Prostate gland (tissue), 2 donors: ENCODE measurements at regions not wholly inside any gene's neighbourhood (a gene's known extent, or its start where the extent isn't known, plus 50 kb on each side); places are given as distances from the start of the nearest gene placed in this dataset.

Source experiments
- DNase-seq: peaks from one replicate; pipeline ENCODE4 v3.0.0-alpha.2; 2019; ENCODE audit warnings: low spot score
- H3K27ac ChIP-seq, 2 donors: fragments of 200-600 bp; sonication (generic); 2 replicates each; pipeline ENCODE4 v1.5.1; 2017 to 2019
- H3K27me3 ChIP-seq: fragments of 200-600 bp; sonication (generic); replicated peaks from 2 replicates; pipeline ENCODE4 v1.5.1; 2019; ENCODE audit not compliant: insufficient read depth
- H3K36me3 ChIP-seq, 2 donors: fragments of 200-600 bp; sonication (generic); 1 replicate in 1 of 2; 2 replicates in 1 of 2; pipeline versions ENCODE4 v1.5.1 to v1.8.1; 2017 to 2019
- H3K4me1 ChIP-seq: fragments of 200-600 bp; sonication (generic); replicated peaks from 2 replicates; pipeline ENCODE4 v1.5.1; 2019
- H3K4me3 ChIP-seq, 2 donors: fragments of 200-600 bp; sonication (generic); 2 replicates each; pipeline ENCODE4 v1.5.1; 2017 to 2019
- H3K9me3 ChIP-seq: fragments of 200-600 bp; sonication (generic); 2 replicates; pipeline ENCODE4 v1.5.1; 2017
- CTCF ChIP-seq, 4 experiments: fragments of 200-600 bp in 2 of 4; fragments of 450-650 bp in 2 of 4; sonication (generic) in 2 of 4; IDR thresholded peaks; 1 replicate in 3 of 4; 2 replicates in 1 of 4; pipeline ENCODE4 v1.5.1; 2016 to 2019; ENCODE audit warnings: antibody characterized with exemption in 4 of 4, mild to moderate bottlenecking in 2 of 4, moderate library complexity in 2 of 4
- POLR2A ChIP-seq: fragments of 450-650 bp; IDR thresholded peaks from one replicate; pipeline ENCODE4 v1.6.1; 2016; ENCODE audit warnings: antibody characterized with exemption, mild to moderate bottlenecking
- POLR2AphosphoS5 ChIP-seq: sonication (generic); formaldehyde crosslinking; IDR thresholded peaks from one replicate; pipeline ENCODE4 v1.6.1; 2017; ENCODE audit warnings: antibody characterized with exemption
- WGBS: methylation state at CpG from one replicate; pipeline ENCODE4 v1.1.5; 2018; 5-methylcytosine and 5-hydroxymethylcytosine counted together
- intact Hi-C: fragments of 100-400 bp; cut with DNase I; formaldehyde crosslinking; loops from one replicate; pipeline ENCODE4 v1.14.2; 2022

- intact Hi-C loops = no loop called here
- Histone ChIP-seq H3K4me1 (no peaks in the 10 kb centered on the region), H3K9me3 (no peaks in the 10 kb centered on the region), H3K27me3 (no peaks in the 10 kb centered on the region), H3K27ac (no peak overlapping the region), H3K4me3 (no peak overlapping the region), H3K36me3 (no peaks in the 10 kb centered on the region)
- WGBS = 94% methylated on average over 6 of the region's 6 CpGs
- TF ChIP-seq POLR2AphosphoS5 (no peak), CTCF (IDR thresholded peaks at IDR 0.05) (no peak), POLR2A (no peak)
- DNase-seq = no peak
Observed at GRCh38 chr13:34148359-34148758, 330.4 kb downstream of the RFC3 start.

- Histone ChIP-seq H3K27ac (no peak overlapping the region), H3K4me1 (no peaks in the 10 kb centered on the region), H3K27me3 (no peaks in the 10 kb centered on the region), H3K4me3 (no peak overlapping the region), H3K9me3 (no peaks in the 10 kb centered on the region), H3K36me3 (no peaks in the 10 kb centered on the region)
- no peak for DNase-seq
- TF ChIP-seq POLR2A (no peak), POLR2AphosphoS5 (peak; percentile 46)
- intact Hi-C loops = no loop called here
- WGBS = 54% methylated on average over 1 of the region's 1 CpG
Observed at GRCh38 chr13:34151885-34152284, 333.9 kb downstream of the RFC3 start.

- H3K27me3 ChIP-seq = no peaks in the 10 kb centered on the region
- no peak for DNase-seq
- no peak overlapping the region for H3K27ac ChIP-seq
- intact Hi-C loops = no loop called here
- H3K4me1 ChIP-seq = no peaks in the 10 kb centered on the region
- H3K4me3 ChIP-seq = no peak overlapping the region
- WGBS = 87% methylated on average over 4 of the region's 4 CpGs
- no peaks in the 10 kb centered on the region for H3K9me3 ChIP-seq
- TF ChIP-seq POLR2AphosphoS5 (no peak), CTCF (IDR thresholded peaks at IDR 0.05) (no peak), POLR2A (no peak)
- H3K36me3 ChIP-seq = no peaks in the 10 kb centered on the region
Observed at GRCh38 chr13:34152409-34152808, 334.5 kb downstream of the RFC3 start.

- Histone ChIP-seq H3K4me3 (no peak overlapping the region), H3K27me3 (no peaks in the 10 kb centered on the region), H3K27ac (no peak overlapping the region), H3K9me3 (no peaks in the 10 kb centered on the region), H3K36me3 (no peaks in the 10 kb centered on the region), H3K4me1 (no peaks in the 10 kb centered on the region)
- intact Hi-C loops = no loop called here
- TF ChIP-seq POLR2AphosphoS5 (no peak), CTCF (IDR thresholded peaks at IDR 0.05) (no peak), POLR2A (no peak)
- no peak for DNase-seq
Observed at GRCh38 chr13:34152996-34153395, 335.0 kb downstream of the RFC3 start.

GRCh38 chr13:34153428-34154180 lies 335.7 kb downstream of the RFC3 start:
- intact Hi-C loops = no loop called here
- WGBS = 52% methylated on average over 12 of the region's 12 CpGs
- no peak for DNase-seq
- H3K27me3 ChIP-seq = no peaks in the 10 kb centered on the region
- no peak overlapping the region for H3K4me3 ChIP-seq
- no peaks in the 10 kb centered on the region for H3K4me1 ChIP-seq
- H3K9me3 ChIP-seq = no peaks in the 10 kb centered on the region
- TF ChIP-seq POLR2AphosphoS5 = no peak
- no peaks in the 10 kb centered on the region for H3K36me3 ChIP-seq
- H3K27ac ChIP-seq = no peak overlapping the region

- DNase-seq = no peak
- intact Hi-C loops = no loop called here
Observed at GRCh38 chr13:34155931-34156607, 338.1 kb downstream of the RFC3 start.

More at GRCh38 chr13:34155931-34156607, 338.1 kb downstream of the RFC3 start:
- Histone ChIP-seq H3K9me3 (no peaks in the 10 kb centered on the region), H3K27ac (no peak overlapping the region), H3K4me1 (no peaks in the 10 kb centered on the region), H3K36me3 (no peaks in the 10 kb centered on the region), H3K27me3 (no peaks in the 10 kb centered on the region), H3K4me3 (no peak overlapping the region)
- WGBS = 48% methylated on average over 10 of the region's 10 CpGs
- TF ChIP-seq CTCF (IDR thresholded peaks at IDR 0.05) (no peak), POLR2A (no peak), POLR2AphosphoS5 (no peak)
